SK-N-SH treated with all-trans-retinoic acid at 6 μM for 48 hours (cell line): ENCODE measurements at regions not wholly inside any gene's neighbourhood (a gene's known extent, or its start where the extent isn't known, plus 50 kb on each side); places are given as distances from the start of the nearest gene placed in this dataset.

Source experiments
- ATAC-seq: fragments of 200-7000 bp; cut with Tn5 transposase; 3 replicates; pipeline ENCODE4 v1.9.1; 2020; ENCODE audit warnings: mild to moderate bottlenecking, moderate library complexity
- ARNTL ChIP-seq: fragments of 450-650 bp; formaldehyde crosslinking; IDR thresholded peaks from 2 replicates; pipeline ENCODE4 v1.5.0; 2020; ENCODE audit warnings: low read depth, mild to moderate bottlenecking, moderate library complexity, borderline replicate concordance
- BACH2 ChIP-seq: fragments of 250-450 bp; sonication (Bioruptor Pico); IDR thresholded peaks from 2 replicates; pipeline ENCODE4 v1.9.0; 2021; ENCODE audit warnings: mild to moderate bottlenecking, borderline replicate concordance
- ESRRG ChIP-seq: fragments of 250-450 bp; sonication (Bioruptor Pico); IDR thresholded peaks from 2 replicates; pipeline ENCODE4 v1.6.1; 2021; ENCODE audit warnings: mild to moderate bottlenecking
- GLIS3 ChIP-seq: fragments of 250-450 bp; sonication (Bioruptor Pico); IDR thresholded peaks from 2 replicates; pipeline ENCODE4 v1.5.0; 2020; ENCODE audit warnings: mild to moderate bottlenecking, moderate library complexity
- ISL1 ChIP-seq: fragments of 250-450 bp; sonication (Bioruptor Pico); IDR thresholded peaks from 2 replicates; pipeline ENCODE4 v2.1.2; 2022; ENCODE audit warnings: mild to moderate bottlenecking, moderate library complexity
- OSR1 ChIP-seq: fragments of 250-450 bp; sonication (Bioruptor Pico); IDR thresholded peaks from 2 replicates; pipeline ENCODE4 v1.8.0; 2022; ENCODE audit warnings: moderate library complexity, mild to moderate bottlenecking, inconsistent platforms
- PATZ1 ChIP-seq: fragments of 250-450 bp; sonication (Bioruptor Pico); IDR thresholded peaks from 2 replicates; pipeline ENCODE4 v1.8.0; 2020; ENCODE audit warnings: mild to moderate bottlenecking, moderate library complexity, borderline replicate concordance
- POU6F1 ChIP-seq: fragments of 250-450 bp; sonication (Bioruptor Pico); IDR thresholded peaks from 2 replicates; pipeline ENCODE4 v1.8.0; 2021; ENCODE audit warnings: low read depth, mild to moderate bottlenecking, moderate library complexity, borderline replicate concordance
- PPARA ChIP-seq: fragments of 250-450 bp; sonication (Bioruptor Pico); IDR thresholded peaks from 2 replicates; pipeline ENCODE4 v1.5.0; 2020; ENCODE audit warnings: mild to moderate bottlenecking, borderline replicate concordance
- RARB ChIP-seq: fragments of 250-450 bp; sonication (Bioruptor Pico); IDR thresholded peaks from 2 replicates; pipeline ENCODE4 v1.8.0; 2021; ENCODE audit warnings: mild to moderate bottlenecking, moderate library complexity
- SNAI2 ChIP-seq: fragments of 250-450 bp; sonication (Bioruptor Pico); IDR thresholded peaks from 2 replicates; pipeline ENCODE4 v1.5.0; 2020; ENCODE audit warnings: mild to moderate bottlenecking, moderate library complexity
- TCF4 ChIP-seq: fragments of 250-450 bp; sonication (Bioruptor Pico); IDR thresholded peaks from 2 replicates; pipeline ENCODE4 v1.8.0; 2021; ENCODE audit warnings: mild to moderate bottlenecking, moderate library complexity, borderline replicate concordance
- TOX ChIP-seq: fragments of 250-450 bp; sonication (Bioruptor Pico); IDR thresholded peaks from 2 replicates; pipeline ENCODE4 v1.8.0; 2021; ENCODE audit warnings: mild to moderate bottlenecking, moderate library complexity, borderline replicate concordance
- ZC3H10 ChIP-seq: fragments of 250-450 bp; sonication (Bioruptor Pico); IDR thresholded peaks from 2 replicates; pipeline ENCODE4 v1.5.1; 2021; ENCODE audit warnings: mild to moderate bottlenecking, moderate library complexity
- ZFP3 ChIP-seq: fragments of 250-450 bp; sonication (Bioruptor Pico); IDR thresholded peaks from 2 replicates; pipeline ENCODE4 v1.5.0; 2020; ENCODE audit warnings: mild to moderate bottlenecking, moderate library complexity
- ZFP30 ChIP-seq: fragments of 450-650 bp; formaldehyde crosslinking; IDR thresholded peaks from 2 replicates; pipeline ENCODE4 v1.5.0; 2022; ENCODE audit warnings: mild to moderate bottlenecking, moderate library complexity
- ZNF70 ChIP-seq: fragments of 450-650 bp; formaldehyde crosslinking; IDR thresholded peaks from 2 replicates; pipeline ENCODE4 v1.5.0; 2020; ENCODE audit warnings: mild to moderate bottlenecking, moderate library complexity
- ZNF8 ChIP-seq: fragments of 450-650 bp; formaldehyde crosslinking; IDR thresholded peaks from 2 replicates; pipeline ENCODE4 v1.5.0; 2020; ENCODE audit warnings: mild to moderate bottlenecking, moderate library complexity
- TF ChIP-seq, protein P1 (sequence below): fragments of 250-450 bp; sonication (Bioruptor Pico); IDR thresholded peaks from 2 replicates; pipeline ENCODE4 v1.5.1; 2020; ENCODE audit warnings: low read depth, mild to moderate bottlenecking, moderate library complexity
- TF ChIP-seq, protein P2 (sequence below): fragments of 250-450 bp; sonication (Bioruptor Pico); IDR thresholded peaks from 2 replicates; pipeline ENCODE4 v1.5.0; 2020; ENCODE audit warnings: mild to moderate bottlenecking, moderate library complexity
- TF ChIP-seq, protein P3 (sequence below): fragments of 250-450 bp; sonication (Bioruptor Pico); IDR thresholded peaks from 2 replicates; pipeline ENCODE4 v1.5.1; 2021; ENCODE audit warnings: mild to moderate bottlenecking, moderate library complexity

DNA sequence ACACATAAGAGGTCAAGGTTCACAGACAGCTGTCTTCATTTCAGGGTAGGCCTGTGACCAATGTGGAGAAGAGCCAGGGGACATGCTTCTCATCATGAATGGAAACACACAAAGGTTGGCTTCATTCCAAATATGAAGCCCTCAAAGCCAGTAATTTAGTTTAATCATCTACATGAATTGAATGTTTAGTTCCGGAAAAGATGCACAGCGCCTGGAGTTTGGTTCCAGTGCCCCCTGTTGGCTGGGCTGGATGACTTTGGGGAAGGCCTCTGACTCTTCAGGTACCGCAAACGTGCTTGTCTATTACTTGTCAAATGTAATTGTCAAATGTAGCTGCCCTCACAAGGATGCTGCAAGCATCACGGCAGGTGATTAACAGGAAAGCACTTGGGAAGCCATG, 130.7 kb downstream of the ADRA2A start:
- TF ChIP-seq, protein P1, sequence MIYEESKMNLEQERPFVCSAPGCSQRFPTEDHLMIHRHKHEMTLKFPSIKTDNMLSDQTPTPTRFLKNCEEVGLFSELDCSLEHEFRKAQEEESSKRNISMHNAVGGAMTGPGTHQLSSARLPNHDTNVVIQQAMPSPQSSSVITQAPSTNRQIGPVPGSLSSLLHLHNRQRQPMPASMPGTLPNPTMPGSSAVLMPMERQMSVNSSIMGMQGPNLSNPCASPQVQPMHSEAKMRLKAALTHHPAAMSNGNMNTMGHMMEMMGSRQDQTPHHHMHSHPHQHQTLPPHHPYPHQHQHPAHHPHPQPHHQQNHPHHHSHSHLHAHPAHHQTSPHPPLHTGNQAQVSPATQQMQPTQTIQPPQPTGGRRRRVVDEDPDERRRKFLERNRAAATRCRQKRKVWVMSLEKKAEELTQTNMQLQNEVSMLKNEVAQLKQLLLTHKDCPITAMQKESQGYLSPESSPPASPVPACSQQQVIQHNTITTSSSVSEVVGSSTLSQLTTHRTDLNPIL (CRISPR knock-in tag) = no peak
- TF ChIP-seq ISL1 (no peak), ESRRG (CRISPR knock-in tag) (no peak), OSR1 (no peak), ZNF8 (CRISPR knock-in tag) (no peak), BACH2 (CRISPR knock-in tag) (no peak), GLIS3 (no peak), TOX (CRISPR knock-in tag) (no peak), PPARA (no peak), PATZ1 (no peak), ZFP30 (no peak), POU6F1 (CRISPR knock-in tag) (no peak), ARNTL (CRISPR knock-in tag) (no peak), ZC3H10 (CRISPR knock-in tag) (no peak), ZFP3 (no peak), SNAI2 (CRISPR knock-in tag) (no peak), TCF4 (CRISPR knock-in tag) (no peak)
- TF ChIP-seq, protein P2, sequence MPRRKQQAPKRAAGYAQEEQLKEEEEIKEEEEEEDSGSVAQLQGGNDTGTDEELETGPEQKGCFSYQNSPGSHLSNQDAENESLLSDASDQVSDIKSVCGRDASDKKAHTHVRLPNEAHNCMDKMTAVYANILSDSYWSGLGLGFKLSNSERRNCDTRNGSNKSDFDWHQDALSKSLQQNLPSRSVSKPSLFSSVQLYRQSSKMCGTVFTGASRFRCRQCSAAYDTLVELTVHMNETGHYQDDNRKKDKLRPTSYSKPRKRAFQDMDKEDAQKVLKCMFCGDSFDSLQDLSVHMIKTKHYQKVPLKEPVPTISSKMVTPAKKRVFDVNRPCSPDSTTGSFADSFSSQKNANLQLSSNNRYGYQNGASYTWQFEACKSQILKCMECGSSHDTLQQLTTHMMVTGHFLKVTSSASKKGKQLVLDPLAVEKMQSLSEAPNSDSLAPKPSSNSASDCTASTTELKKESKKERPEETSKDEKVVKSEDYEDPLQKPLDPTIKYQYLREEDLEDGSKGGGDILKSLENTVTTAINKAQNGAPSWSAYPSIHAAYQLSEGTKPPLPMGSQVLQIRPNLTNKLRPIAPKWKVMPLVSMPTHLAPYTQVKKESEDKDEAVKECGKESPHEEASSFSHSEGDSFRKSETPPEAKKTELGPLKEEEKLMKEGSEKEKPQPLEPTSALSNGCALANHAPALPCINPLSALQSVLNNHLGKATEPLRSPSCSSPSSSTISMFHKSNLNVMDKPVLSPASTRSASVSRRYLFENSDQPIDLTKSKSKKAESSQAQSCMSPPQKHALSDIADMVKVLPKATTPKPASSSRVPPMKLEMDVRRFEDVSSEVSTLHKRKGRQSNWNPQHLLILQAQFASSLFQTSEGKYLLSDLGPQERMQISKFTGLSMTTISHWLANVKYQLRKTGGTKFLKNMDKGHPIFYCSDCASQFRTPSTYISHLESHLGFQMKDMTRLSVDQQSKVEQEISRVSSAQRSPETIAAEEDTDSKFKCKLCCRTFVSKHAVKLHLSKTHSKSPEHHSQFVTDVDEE (CRISPR knock-in tag) = no peak
- TF ChIP-seq, protein P3, sequence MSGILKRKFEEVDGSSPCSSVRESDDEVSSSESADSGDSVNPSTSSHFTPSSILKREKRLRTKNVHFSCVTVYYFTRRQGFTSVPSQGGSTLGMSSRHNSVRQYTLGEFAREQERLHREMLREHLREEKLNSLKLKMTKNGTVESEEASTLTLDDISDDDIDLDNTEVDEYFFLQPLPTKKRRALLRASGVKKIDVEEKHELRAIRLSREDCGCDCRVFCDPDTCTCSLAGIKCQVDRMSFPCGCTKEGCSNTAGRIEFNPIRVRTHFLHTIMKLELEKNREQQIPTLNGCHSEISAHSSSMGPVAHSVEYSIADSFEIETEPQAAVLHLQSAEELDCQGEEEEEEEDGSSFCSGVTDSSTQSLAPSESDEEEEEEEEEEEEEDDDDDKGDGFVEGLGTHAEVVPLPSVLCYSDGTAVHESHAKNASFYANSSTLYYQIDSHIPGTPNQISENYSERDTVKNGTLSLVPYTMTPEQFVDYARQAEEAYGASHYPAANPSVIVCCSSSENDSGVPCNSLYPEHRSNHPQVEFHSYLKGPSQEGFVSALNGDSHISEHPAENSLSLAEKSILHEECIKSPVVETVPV (CRISPR knock-in tag) = no peak
- no peak for ATAC-seq

GRCh38 chr10:111208951-111209350, 132.1 kb downstream of the ADRA2A start:
- ATAC-seq = no peak
- no peak for TF ChIP-seq BACH2 (CRISPR knock-in tag)
- TF ChIP-seq GLIS3 = no peak
- no peak for TF ChIP-seq RARB (CRISPR knock-in tag)
- TF ChIP-seq ZC3H10 (CRISPR knock-in tag) = no peak
- TF ChIP-seq, protein P3 (CRISPR knock-in tag) = no peak
- no peak for TF ChIP-seq ZNF70

DNA sequence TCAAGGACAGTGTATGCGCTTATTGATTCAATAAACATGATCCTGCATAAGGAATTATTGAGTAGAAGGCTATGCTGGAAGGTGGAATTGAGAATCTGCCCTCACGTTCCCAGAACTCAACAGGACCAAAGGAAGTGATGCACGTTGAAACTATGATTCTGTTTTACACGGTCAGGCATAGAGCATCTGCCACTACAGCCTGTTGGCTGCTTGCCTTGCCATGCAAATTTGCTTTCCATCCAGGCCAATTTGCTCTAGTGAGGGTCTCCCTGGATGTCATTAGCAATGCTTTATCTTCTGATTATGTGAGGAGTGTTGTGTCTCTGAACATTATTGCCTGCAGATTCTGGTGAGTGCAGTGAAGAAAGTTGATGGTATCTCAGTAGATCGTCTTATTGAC, 132.9 kb downstream of the ADRA2A start:
- no peak for ATAC-seq
- TF ChIP-seq TCF4 (CRISPR knock-in tag) (no peak), OSR1 (no peak), ESRRG (CRISPR knock-in tag) (no peak), POU6F1 (CRISPR knock-in tag) (no peak), ISL1 (no peak)
